Right atrium auricular region (tissue), 2 donors: ENCODE measurements at regions not wholly inside any gene's neighbourhood (a gene's known extent, or its start where the extent isn't known, plus 50 kb on each side); places are given as distances from the start of the nearest gene placed in this dataset.
A peak's percentile ranks its signal among the peaks of the same experiment; 100 is the strongest.

ENCODE experiments used
- DNase-seq: peaks from one replicate; pipeline ENCODE4 v3.0.0-alpha.2; 2019; ENCODE audit warnings: low spot score
- H3K27ac ChIP-seq, 2 donors: fragments of 200-600 bp; sonication (generic); 1 replicate in 1 of 2; 2 replicates in 1 of 2; pipeline ENCODE4 v1.5.1; 2016 to 2019
- H3K27me3 ChIP-seq, 2 donors: fragments of 200-600 bp; sonication (generic); one replicate each; pipeline versions ENCODE4 v1.5.1 to v1.6.0; 2017 to 2019
- H3K36me3 ChIP-seq: fragments of 200-600 bp; sonication (generic); one replicate; pipeline ENCODE4 v1.5.1; 2016
- H3K4me1 ChIP-seq, 2 donors: fragments of 200-600 bp; sonication (generic); one replicate each; pipeline versions ENCODE4 v1.5.1 to v1.6.0; 2017 to 2019
- H3K4me3 ChIP-seq, 2 donors: fragments of 200-600 bp; sonication (generic); 1 replicate in 1 of 2; 2 replicates in 1 of 2; pipeline ENCODE4 v1.5.1; 2017 to 2019; ENCODE audit warnings: mild to moderate bottlenecking in 1 of 2, moderate library complexity in 1 of 2
- H3K9me3 ChIP-seq, 2 donors: fragments of 200-600 bp; sonication (generic); one replicate each; pipeline ENCODE4 v1.5.1; 2019
- CTCF ChIP-seq, 2 donors: fragments of 200-600 bp; sonication (generic); IDR thresholded peaks; one replicate each; pipeline ENCODE4 v1.5.1; 2019; ENCODE audit warnings: antibody characterized with exemption in 2 of 2

- Histone ChIP-seq H3K4me1 (peaks cover 0 to 7% of the 10 kb centered on the region in 2 donors), H3K4me3 (no peak overlapping the region), H3K27me3 (no peaks in the 10 kb centered on the region), H3K27ac (no peak overlapping the region), H3K36me3 (no peaks in the 10 kb centered on the region), H3K9me3 (no peaks in the 10 kb centered on the region)
- no peak for DNase-seq
- TF ChIP-seq CTCF (IDR thresholded peaks at IDR 0.05): no peak
These were observed 363.8 kb downstream of the LRRC70 start for GRCh38 chr5:62942384-62942783.

- no peak for DNase-seq
- H3K4me1 ChIP-seq: peaks cover 0 to 13% of the 10 kb centered on the region in 2 donors
- no peaks in the 10 kb centered on the region for H3K9me3 ChIP-seq
- no peaks in the 10 kb centered on the region for H3K27me3 ChIP-seq
- TF ChIP-seq CTCF (IDR thresholded peaks at IDR 0.05): no peak
- H3K36me3 ChIP-seq: no peaks in the 10 kb centered on the region
- H3K4me3 ChIP-seq: no peak overlapping the region
- H3K27ac ChIP-seq: peak overlapping the region in 1 of 2 donors; percentile 59
These were observed 360.3 kb downstream of the LRRC70 start for GRCh38 chr5:62938927-62939326.

- peak overlapping the region in 1 of 2 donors; percentile 59 for H3K27ac ChIP-seq
- TF ChIP-seq CTCF (IDR thresholded peaks at IDR 0.05): no peak
- H3K36me3 ChIP-seq: no peaks in the 10 kb centered on the region
- no peaks in the 10 kb centered on the region for H3K9me3 ChIP-seq
- peaks cover 0 to 13% of the 10 kb centered on the region in 2 donors for H3K4me1 ChIP-seq
- H3K4me3 ChIP-seq: no peak overlapping the region
- no peak for DNase-seq
- H3K27me3 ChIP-seq: no peaks in the 10 kb centered on the region
These were observed 359.3 kb downstream of the LRRC70 start for GRCh38 chr5:62937661-62938558.

- H3K36me3 ChIP-seq: no peaks in the 10 kb centered on the region
- no peaks in the 10 kb centered on the region for H3K27me3 ChIP-seq
- no peak for DNase-seq
- no peaks in the 10 kb centered on the region for H3K9me3 ChIP-seq
- H3K4me3 ChIP-seq: no peak overlapping the region
- no peak for TF ChIP-seq CTCF (IDR thresholded peaks at IDR 0.05)
- H3K4me1 ChIP-seq: peaks cover 0 to 13% of the 10 kb centered on the region in 2 donors
- H3K27ac ChIP-seq: no peak overlapping the region
These were observed 357.0 kb downstream of the LRRC70 start for GRCh38 chr5:62935660-62936059.

- H3K9me3 ChIP-seq: no peaks in the 10 kb centered on the region
These were observed 355.7 kb downstream of the LRRC70 start for GRCh38 chr5:62934319-62934718.

More at GRCh38 chr5:62934319-62934718, 355.7 kb downstream of the LRRC70 start:
- no peak overlapping the region for H3K27ac ChIP-seq
- no peaks in the 10 kb centered on the region for H3K36me3 ChIP-seq
- H3K4me3 ChIP-seq: no peak overlapping the region
- no peaks in the 10 kb centered on the region for H3K27me3 ChIP-seq
- no peak for TF ChIP-seq CTCF (IDR thresholded peaks at IDR 0.05)
- H3K4me1 ChIP-seq: peaks cover 0 to 13% of the 10 kb centered on the region in 2 donors
- DNase-seq: no peak
